ENCODE measurements at regions not wholly inside any gene's neighbourhood (a gene's known extent, or its start where the extent isn't known, plus 50 kb on each side); places are given as distances from the start of the nearest gene placed in this dataset.
"Not testable (repeated sequence)": the region's sequence is repeated elsewhere in the genome, so short reads cannot be mapped to it uniquely, and the experiment has no call there.

GRCh38 chr21:32823296-32823695, 51.7 kb upstream of the PAXBP1 start:
- not testable (repeated sequence) for DNase-seq (ENCODE audit: low read depth, low spot score)

GRCh38 chr21:32824950-32825349, 53.4 kb upstream of the PAXBP1 start:
- no peak for DNase-seq (ENCODE audit: low read depth, low spot score)

- peak; percentile 15 for DNase-seq (ENCODE audit: low read depth, low spot score)
Measured at GRCh38 chr21:32826329-32827167, 55.0 kb upstream of the PAXBP1 start.

GRCh38 chr21:32828908-32829307, 57.4 kb upstream of the PAXBP1 start:
- no peak for DNase-seq (ENCODE audit: low read depth, low spot score)

- no peak for DNase-seq (ENCODE audit: low read depth, low spot score)
Measured at GRCh38 chr21:32829504-32829903, 57.9 kb upstream of the PAXBP1 start.

- not testable (repeated sequence) for DNase-seq (ENCODE audit: low read depth, low spot score)
Measured at GRCh38 chr21:32831779-32832178, 60.2 kb upstream of the PAXBP1 start.

- no peak for DNase-seq (ENCODE audit: low read depth, low spot score)
Measured at GRCh38 chr21:32834211-32834915, 62.8 kb upstream of the PAXBP1 start.

GRCh38 chr21:32834916-32835235, 63.3 kb upstream of the PAXBP1 start:
- DNase-seq (ENCODE audit: low read depth, low spot score): peak; percentile 23

GRCh38 chr21:32842146-32842545, 70.6 kb upstream of the PAXBP1 start:
- DNase-seq (ENCODE audit: low read depth, low spot score): no peak

GRCh38 chr21:32843561-32843960, 72.0 kb upstream of the PAXBP1 start:
- no peak for DNase-seq (ENCODE audit: low read depth, low spot score)

GRCh38 chr21:32844076-32844475, 72.5 kb upstream of the PAXBP1 start:
- DNase-seq (ENCODE audit: low read depth, low spot score): no peak

- DNase-seq (ENCODE audit: low read depth, low spot score): no peak
Measured at GRCh38 chr21:32844653-32845436, 73.3 kb upstream of the PAXBP1 start.

- DNase-seq (ENCODE audit: low read depth, low spot score): no peak
Measured at GRCh38 chr21:32858628-32859027, 87.1 kb upstream of the PAXBP1 start.

- DNase-seq (ENCODE audit: low read depth, low spot score): no peak
Measured at GRCh38 chr21:32860399-32860798, 88.8 kb upstream of the PAXBP1 start.

- no peak for DNase-seq (ENCODE audit: low read depth, low spot score)
Measured at GRCh38 chr21:32861866-32862265, 90.3 kb upstream of the PAXBP1 start.

GRCh38 chr21:32867597-32867996, 96.0 kb upstream of the PAXBP1 start:
- no peak for DNase-seq (ENCODE audit: low read depth, low spot score)

- no peak for DNase-seq (ENCODE audit: low read depth, low spot score)
Measured at GRCh38 chr21:32868631-32869454, 97.3 kb upstream of the PAXBP1 start.

- DNase-seq (ENCODE audit: low read depth, low spot score): no peak
Measured at GRCh38 chr21:32869459-32869858, 97.9 kb upstream of the PAXBP1 start.

- no peak for DNase-seq (ENCODE audit: low read depth, low spot score)
Measured at GRCh38 chr21:32876426-32876825, 104.9 kb upstream of the PAXBP1 start.

- DNase-seq (ENCODE audit: low read depth, low spot score): not testable (repeated sequence)
Measured at GRCh38 chr21:32877888-32878287, 106.3 kb upstream of the PAXBP1 start.

GRCh38 chr21:32878661-32879060, 107.1 kb upstream of the PAXBP1 start:
- no peak for DNase-seq (ENCODE audit: low read depth, low spot score)
